CD4-positive, alpha-beta memory T cell (primary cell): ENCODE measurements at regions not wholly inside any gene's neighbourhood (a gene's known extent, or its start where the extent isn't known, plus 50 kb on each side); places are given as distances from the start of the nearest gene placed in this dataset.

Experiments
- CTCF ChIA-PET: fragments of 350-600 bp; sonication (Branson Sonifier 250); formaldehyde crosslinking; loops from one replicate; lab custom pipeline; 2021; ENCODE audit warnings: inconsistent platforms; ENCODE audit not compliant: partially characterized antibody; lab: Charles Lee
- POLR2A ChIA-PET: fragments of 350-600 bp; sonication (Branson Sonifier 250); formaldehyde crosslinking; loops from one replicate; lab custom pipeline; 2021; ENCODE audit not compliant: partially characterized antibody; lab: Charles Lee
- DNase-seq, 5 donors: peaks; one replicate each; pipeline versions ENCODE4 v3.0.0 to v3.0.0-alpha.2; 2020 to 2022; ENCODE audit warnings: mixed read lengths in 1 of 5
- H3K27ac ChIP-seq: one replicate; pipeline ENCODE4 v1.7.0; 2013; ENCODE audit warnings: low read depth, low read length
- H3K27me3 ChIP-seq: 2 replicates; pipeline ENCODE4 v1.7.0; 2013; ENCODE audit warnings: mild to moderate bottlenecking, low read length, moderate library complexity; ENCODE audit not compliant: insufficient read depth
- H3K36me3 ChIP-seq: 2 replicates; pipeline ENCODE4 v1.7.0; 2013; ENCODE audit warnings: mild to moderate bottlenecking, low read length, moderate library complexity; ENCODE audit not compliant: insufficient read depth
- H3K4me1 ChIP-seq: 2 replicates; pipeline ENCODE4 v1.7.0; 2013; ENCODE audit warnings: mild to moderate bottlenecking, low read length, moderate library complexity; ENCODE audit not compliant: insufficient read depth
- H3K4me3 ChIP-seq, 2 donors: one replicate each; pipeline ENCODE4 v1.7.0; 2013; ENCODE audit warnings: low read length in 2 of 2, mild to moderate bottlenecking in 1 of 2
- H3K9me3 ChIP-seq, 2 donors: one replicate each; pipeline ENCODE4 v1.7.0; 2013; ENCODE audit warnings: low read length in 2 of 2, control low read depth in 1 of 2; ENCODE audit not compliant: control insufficient read depth in 1 of 2
- H3K27ac Mint-ChIP-seq, 7 donors: one replicate each; pipeline ENCODE4 v1.8.0; 2020 to 2021; ENCODE audit warnings: mixed read lengths in 7 of 7, mild to moderate bottlenecking in 6 of 7, inconsistent platforms in 3 of 7, moderate library complexity in 3 of 7
- H3K27me3 Mint-ChIP-seq, 2 donors: one replicate each; pipeline ENCODE4 v1.8.0; 2020 to 2021; ENCODE audit warnings: mixed read lengths in 2 of 2
- H3K36me3 Mint-ChIP-seq, 2 donors: one replicate each; pipeline ENCODE4 v1.8.0; 2020 to 2021; ENCODE audit warnings: mixed read lengths in 2 of 2, inconsistent platforms in 1 of 2, mild to moderate bottlenecking in 1 of 2
- H3K4me1 Mint-ChIP-seq, 4 donors: one replicate each; pipeline ENCODE4 v1.8.0; 2020 to 2021; ENCODE audit warnings: mixed read lengths in 4 of 4, mild to moderate bottlenecking in 1 of 4
- H3K4me3 Mint-ChIP-seq, 8 donors: one replicate each; pipeline ENCODE4 v1.8.0; 2020 to 2021; ENCODE audit warnings: mixed read lengths in 8 of 8, mild to moderate bottlenecking in 7 of 8, moderate library complexity in 6 of 8, inconsistent platforms in 3 of 8
- H3K9me3 Mint-ChIP-seq, 8 donors: one replicate each; pipeline ENCODE4 v1.8.0; 2020 to 2021; ENCODE audit warnings: mixed read lengths in 8 of 8, mild to moderate bottlenecking in 5 of 8, inconsistent platforms in 3 of 8, moderate library complexity in 1 of 8
- intact Hi-C: fragments of 100-400 bp; cut with micrococcal nuclease; formaldehyde crosslinking; loops from one replicate; pipeline ENCODE4 v1.15.1; 2023

- no peaks in the 10 kb centered on the region for H3K36me3 ChIP-seq
- no peak overlapping the region for H3K27ac Mint-ChIP-seq
- H3K36me3 Mint-ChIP-seq, result peaks cover 0 to 7% of the 10 kb centered on the region in 2 donors
- CTCF ChIA-PET, result no interaction called here
- H3K27me3 Mint-ChIP-seq, result peaks cover 8 to 9% of the 10 kb centered on the region in 2 donors
- H3K27me3 ChIP-seq, result no peaks in the 10 kb centered on the region
- no peak for DNase-seq
- no peaks in the 10 kb centered on the region for H3K4me1 ChIP-seq
- H3K9me3 Mint-ChIP-seq, result peaks cover 0 to 33% (median 23%) of the 10 kb centered on the region in 8 donors
- H3K4me1 Mint-ChIP-seq, result no peaks in the 10 kb centered on the region
- no peak overlapping the region for H3K4me3 ChIP-seq
- POLR2A ChIA-PET, result no interaction called here
- H3K27ac ChIP-seq, result no peak overlapping the region
- intact Hi-C loops, result no loop called here
- no peak overlapping the region for H3K4me3 Mint-ChIP-seq
- peaks cover 0 to 6% of the 10 kb centered on the region in 2 donors for H3K9me3 ChIP-seq
Observed at GRCh38 chr2:234643407-234643806, 146.5 kb upstream of the ARL4C start.

GRCh38 chr2:234641086-234641485, 144.2 kb upstream of the ARL4C start:
- ChIA-PET CTCF (no interaction called here), POLR2A (no interaction called here)
- intact Hi-C loops, result no loop called here
- Histone ChIP-seq H3K27ac (no peak overlapping the region), H3K36me3 (no peaks in the 10 kb centered on the region), H3K4me1 (no peaks in the 10 kb centered on the region), H3K9me3 (peaks cover 0 to 6% of the 10 kb centered on the region in 2 donors), H3K27me3 (no peaks in the 10 kb centered on the region), H3K4me3 (no peak overlapping the region)
- peaks cover 9 to 10% of the 10 kb centered on the region in 2 donors for H3K27me3 Mint-ChIP-seq
- no peak for DNase-seq
- H3K36me3 Mint-ChIP-seq, result peaks cover 0 to 7% of the 10 kb centered on the region in 2 donors
- no peaks in the 10 kb centered on the region for H3K4me1 Mint-ChIP-seq
- H3K4me3 Mint-ChIP-seq, result no peak overlapping the region
- H3K9me3 Mint-ChIP-seq, result peaks cover 0 to 39% (median 27%) of the 10 kb centered on the region in 8 donors
- no peak overlapping the region for H3K27ac Mint-ChIP-seq

- Histone ChIP-seq H3K4me3 (no peak overlapping the region), H3K4me1 (no peaks in the 10 kb centered on the region), H3K27me3 (no peaks in the 10 kb centered on the region), H3K36me3 (no peaks in the 10 kb centered on the region), H3K27ac (no peak overlapping the region), H3K9me3 (peaks cover 0 to 6% of the 10 kb centered on the region in 2 donors)
- Mint-ChIP-seq H3K27ac (no peak overlapping the region), H3K36me3 (peaks cover 0 to 7% of the 10 kb centered on the region in 2 donors), H3K4me3 (no peak overlapping the region), H3K9me3 (peaks cover 0 to 39% (median 27%) of the 10 kb centered on the region in 8 donors), H3K27me3 (peaks cover 9 to 10% of the 10 kb centered on the region in 2 donors), H3K4me1 (no peaks in the 10 kb centered on the region)
- intact Hi-C loops, result no loop called here
- POLR2A ChIA-PET, result no interaction called here
- DNase-seq, result no peak
- CTCF ChIA-PET, result no interaction called here
Observed at GRCh38 chr2:234640657-234641056, 143.8 kb upstream of the ARL4C start.

- no peak overlapping the region for H3K27ac Mint-ChIP-seq
Observed at GRCh38 chr2:234638966-234639365, 142.1 kb upstream of the ARL4C start.

GRCh38 chr2:234635284-234635683, 138.4 kb upstream of the ARL4C start:
- Mint-ChIP-seq H3K4me1 (no peaks in the 10 kb centered on the region), H3K9me3 (peaks cover 0 to 7% (median 5%) of the 10 kb centered on the region in 8 donors), H3K36me3 (no peaks in the 10 kb centered on the region), H3K4me3 (no peak overlapping the region), H3K27ac (no peak overlapping the region), H3K27me3 (peaks cover 6 to 12% of the 10 kb centered on the region in 2 donors)
- Histone ChIP-seq H3K4me1 (no peaks in the 10 kb centered on the region), H3K9me3 (no peaks in the 10 kb centered on the region), H3K36me3 (no peaks in the 10 kb centered on the region), H3K27ac (no peak overlapping the region), H3K27me3 (no peaks in the 10 kb centered on the region), H3K4me3 (no peak overlapping the region)
- ChIA-PET CTCF (no interaction called here), POLR2A (no interaction called here)
- no peak for DNase-seq
- intact Hi-C loops, result no loop called here

More at GRCh38 chr2:234638966-234639365, 142.1 kb upstream of the ARL4C start:
- DNase-seq, result no peak
- Mint-ChIP-seq H3K27me3 (peaks cover 10 to 11% of the 10 kb centered on the region in 2 donors), H3K36me3 (peaks cover 0 to 7% of the 10 kb centered on the region in 2 donors), H3K4me1 (no peaks in the 10 kb centered on the region), H3K4me3 (no peak overlapping the region), H3K9me3 (peaks cover 0 to 35% (median 27%) of the 10 kb centered on the region in 8 donors)
- H3K27me3 ChIP-seq, result no peaks in the 10 kb centered on the region
- ChIA-PET CTCF (no interaction called here), POLR2A (no interaction called here)
- intact Hi-C loops, result no loop called here
- no peaks in the 10 kb centered on the region for H3K36me3 ChIP-seq
- no peak overlapping the region for H3K4me3 ChIP-seq
- no peak overlapping the region for H3K27ac ChIP-seq
- no peaks in the 10 kb centered on the region for H3K4me1 ChIP-seq
- peaks cover 0 to 6% of the 10 kb centered on the region in 2 donors for H3K9me3 ChIP-seq

- Mint-ChIP-seq H3K27me3 (peaks cover 9 to 13% of the 10 kb centered on the region in 2 donors), H3K9me3 (peaks cover 0 to 7% (median 5%) of the 10 kb centered on the region in 8 donors), H3K4me1 (no peaks in the 10 kb centered on the region), H3K4me3 (no peak overlapping the region), H3K27ac (no peak overlapping the region), H3K36me3 (no peaks in the 10 kb centered on the region)
- Histone ChIP-seq H3K9me3 (no peaks in the 10 kb centered on the region), H3K4me3 (no peak overlapping the region), H3K27ac (no peak overlapping the region), H3K27me3 (peaks cover 4% of the 10 kb centered on the region), H3K4me1 (no peaks in the 10 kb centered on the region), H3K36me3 (no peaks in the 10 kb centered on the region)
- intact Hi-C loops, result no loop called here
- CTCF ChIA-PET, result interaction anchor here (1.1 kb wide), 1 partner anchor 9 kb away, joined by 3 read pairs; no protein-coding TSS in a partner anchor
- DNase-seq, result no peak
- POLR2A ChIA-PET, result no interaction called here
Observed at GRCh38 chr2:234633581-234634230, 136.8 kb upstream of the ARL4C start.

- Histone ChIP-seq H3K4me3 (no peak overlapping the region), H3K27me3 (peaks cover 4% of the 10 kb centered on the region), H3K9me3 (no peaks in the 10 kb centered on the region), H3K27ac (no peak overlapping the region), H3K36me3 (no peaks in the 10 kb centered on the region), H3K4me1 (no peaks in the 10 kb centered on the region)
- H3K27ac Mint-ChIP-seq, result no peak overlapping the region
- ChIA-PET CTCF (interaction anchor here (1.1 kb wide), 1 partner anchor 8 kb away, joined by 3 read pairs; no protein-coding TSS in a partner anchor), POLR2A (no interaction called here)
- H3K4me3 Mint-ChIP-seq, result no peak overlapping the region
- H3K9me3 Mint-ChIP-seq, result peaks cover 0 to 4% (median 3%) of the 10 kb centered on the region in 8 donors
- DNase-seq, result no peak
- no peaks in the 10 kb centered on the region for H3K4me1 Mint-ChIP-seq
- H3K27me3 Mint-ChIP-seq, result peaks cover 11 to 13% of the 10 kb centered on the region in 2 donors
- H3K36me3 Mint-ChIP-seq, result no peaks in the 10 kb centered on the region
- intact Hi-C loops, result no loop called here
Observed at GRCh38 chr2:234632527-234633391, 135.9 kb upstream of the ARL4C start.
